Sigmoid colon (tissue), 6 donors: ENCODE measurements at regions not wholly inside any gene's neighbourhood (a gene's known extent, or its start where the extent isn't known, plus 50 kb on each side); places are given as distances from the start of the nearest gene placed in this dataset.
"Not testable (repeated sequence)": the region's sequence is repeated elsewhere in the genome, so short reads cannot be mapped to it uniquely, and the experiment has no call there.

Experiments
- DNase-seq: peaks from one replicate; pipeline ENCODE4 v3.0.0-alpha.2; 2019
- H3K27ac ChIP-seq, 4 donors: fragments of 200-600 bp; sonication (generic); one replicate each; pipeline ENCODE4 v1.5.1; 2016 to 2019; ENCODE audit warnings: mild to moderate bottlenecking in 1 of 4
- H3K27me3 ChIP-seq, 3 donors: fragments of 200-600 bp; sonication (generic); one replicate each; pipeline ENCODE4 v1.5.1; 2019; ENCODE audit warnings: mild to moderate bottlenecking in 1 of 3
- H3K36me3 ChIP-seq, 4 donors: fragments of 200-600 bp; sonication (generic); one replicate each; pipeline ENCODE4 v1.5.1; 2016 to 2019
- H3K4me1 ChIP-seq, 4 donors: fragments of 200-600 bp; sonication (generic); one replicate each; pipeline ENCODE4 v1.5.1; 2017 to 2019
- H3K4me3 ChIP-seq, 4 donors: fragments of 200-600 bp; sonication (generic); one replicate each; pipeline ENCODE4 v1.5.1; 2017 to 2019; ENCODE audit warnings: mild to moderate bottlenecking in 2 of 4, moderate library complexity in 1 of 4
- H3K9me3 ChIP-seq, 4 donors: fragments of 200-600 bp in 3 of 4; sonication (generic) in 3 of 4; one replicate each; pipeline versions ENCODE4 v1.5.1 to v1.6.1; 2013 to 2019
- CTCF ChIP-seq, 4 experiments: fragments of 450-650 bp in 3 of 4; fragments of 200-600 bp in 1 of 4; IDR thresholded peaks; one replicate each; pipeline ENCODE4 v1.5.1; 2016 to 2019; ENCODE audit warnings: antibody characterized with exemption in 4 of 4, mild to moderate bottlenecking in 3 of 4, moderate library complexity in 2 of 4
- EP300 ChIP-seq, 4 donors: sonication (generic); formaldehyde crosslinking; IDR thresholded peaks; one replicate each; pipeline ENCODE4 v1.6.1; 2017; ENCODE audit warnings: antibody characterized with exemption in 4 of 4
- POLR2A ChIP-seq, 2 donors: fragments of 450-650 bp; IDR thresholded peaks; one replicate each; pipeline ENCODE4 v1.6.1; 2016; ENCODE audit warnings: antibody characterized with exemption in 2 of 2, mild to moderate bottlenecking in 2 of 2, moderate library complexity in 2 of 2
- POLR2AphosphoS5 ChIP-seq, 4 donors: sonication (generic); formaldehyde crosslinking; IDR thresholded peaks; one replicate each; pipeline ENCODE4 v1.6.1; 2017; ENCODE audit warnings: antibody characterized with exemption in 4 of 4
- WGBS, 2 donors: extraction: QIAGEN DNeasy Blood & Tissue Kit; methylation state at CpG; one replicate each; pipeline ENCODE4 v1.1.7; 2013; 5-methylcytosine and 5-hydroxymethylcytosine counted together
- intact Hi-C: fragments of 100-400 bp; cut with DNase I; formaldehyde crosslinking; loops from one replicate; pipeline ENCODE4 v1.15.1; 2023
- donor health status: healthy with polysubstance abuse.
- donor health status: healthy.

GRCh38 chr1:181216591-181216994, 128.1 kb downstream of the IER5 start:
- H3K9me3 ChIP-seq = no peaks in the 10 kb centered on the region
- no peak for TF ChIP-seq POLR2A (IDR thresholded peaks at IDR 0.05)
- TF ChIP-seq EP300 (IDR thresholded peaks at IDR 0.05) = no peak
- TF ChIP-seq POLR2AphosphoS5 (IDR thresholded peaks at IDR 0.05) = no peak
- TF ChIP-seq CTCF (IDR thresholded peaks at IDR 0.05) = no peak
- no peak for DNase-seq
- no peaks in the 10 kb centered on the region for H3K4me1 ChIP-seq
- no peak overlapping the region for H3K4me3 ChIP-seq
- no peak overlapping the region for H3K27ac ChIP-seq
- no peaks in the 10 kb centered on the region for H3K36me3 ChIP-seq
- 27 to 35% methylated on average over 3 of the region's 3 CpGs for WGBS, 2 donors
- no peaks in the 10 kb centered on the region for H3K27me3 ChIP-seq
- intact Hi-C loops = no loop called here

- DNase-seq = no peak
- H3K4me3 ChIP-seq = no peak overlapping the region
- no peaks in the 10 kb centered on the region for H3K9me3 ChIP-seq
- no peak overlapping the region for H3K27ac ChIP-seq
- intact Hi-C loops = no loop called here
- H3K4me1 ChIP-seq = no peaks in the 10 kb centered on the region
- TF ChIP-seq CTCF (IDR thresholded peaks at IDR 0.05) = no peak
- TF ChIP-seq POLR2A (IDR thresholded peaks at IDR 0.05) = no peak
- TF ChIP-seq POLR2AphosphoS5 (IDR thresholded peaks at IDR 0.05) = no peak
- no peak for TF ChIP-seq EP300 (IDR thresholded peaks at IDR 0.05)
- no peaks in the 10 kb centered on the region for H3K27me3 ChIP-seq
- 79 to 86% methylated on average over 4 of the region's 4 CpGs for WGBS, 2 donors
- H3K36me3 ChIP-seq = no peaks in the 10 kb centered on the region
Measured at GRCh38 chr1:181219938-181220337, 131.4 kb downstream of the IER5 start.

DNA sequence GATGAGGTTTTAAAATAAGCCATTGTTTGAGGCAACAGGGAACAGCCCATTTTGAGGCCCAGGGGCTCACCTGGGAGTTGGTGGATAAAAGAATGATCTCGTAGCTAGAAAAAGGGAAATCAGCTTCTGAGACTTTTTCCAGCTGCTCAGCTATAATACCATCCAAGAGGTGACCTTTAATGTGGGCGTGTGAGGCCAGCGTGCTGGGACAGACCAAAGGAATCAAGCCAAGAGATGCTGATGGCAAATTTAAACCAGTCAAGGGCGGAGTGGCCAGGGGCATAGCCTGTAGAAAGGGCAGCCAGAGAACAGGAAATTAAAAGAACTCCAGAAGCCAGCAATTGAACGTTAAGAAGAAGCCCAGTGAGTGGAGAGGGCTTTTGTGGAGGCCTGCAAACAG, 132.6 kb downstream of the IER5 start:
- Histone ChIP-seq H3K4me3 (no peak overlapping the region), H3K9me3 (no peaks in the 10 kb centered on the region), H3K4me1 (no peaks in the 10 kb centered on the region), H3K27me3 (no peaks in the 10 kb centered on the region), H3K27ac (no peak overlapping the region), H3K36me3 (no peaks in the 10 kb centered on the region)
- DNase-seq = no peak
- no peak for TF ChIP-seq EP300 (IDR thresholded peaks at IDR 0.05)
- no peak for TF ChIP-seq POLR2AphosphoS5 (IDR thresholded peaks at IDR 0.05)
- intact Hi-C loops = no loop called here
- 30 to 50% methylated on average over 5 of the region's 5 CpGs for WGBS, 2 donors

GRCh38 chr1:181222972-181223505, 134.5 kb downstream of the IER5 start:
- intact Hi-C loops = no loop called here
- no peak for DNase-seq
- Histone ChIP-seq H3K27me3 (no peaks in the 10 kb centered on the region), H3K36me3 (no peaks in the 10 kb centered on the region), H3K27ac (no peak overlapping the region), H3K9me3 (no peaks in the 10 kb centered on the region), H3K4me3 (no peak overlapping the region), H3K4me1 (no peaks in the 10 kb centered on the region)
- TF ChIP-seq EP300 (IDR thresholded peaks at IDR 0.05) (no peak), CTCF (IDR thresholded peaks at IDR 0.05) (no peak), POLR2AphosphoS5 (IDR thresholded peaks at IDR 0.05) (no peak)
- WGBS, 2 donors = 78 to 85% methylated on average over 7 of the region's 7 CpGs

DNA sequence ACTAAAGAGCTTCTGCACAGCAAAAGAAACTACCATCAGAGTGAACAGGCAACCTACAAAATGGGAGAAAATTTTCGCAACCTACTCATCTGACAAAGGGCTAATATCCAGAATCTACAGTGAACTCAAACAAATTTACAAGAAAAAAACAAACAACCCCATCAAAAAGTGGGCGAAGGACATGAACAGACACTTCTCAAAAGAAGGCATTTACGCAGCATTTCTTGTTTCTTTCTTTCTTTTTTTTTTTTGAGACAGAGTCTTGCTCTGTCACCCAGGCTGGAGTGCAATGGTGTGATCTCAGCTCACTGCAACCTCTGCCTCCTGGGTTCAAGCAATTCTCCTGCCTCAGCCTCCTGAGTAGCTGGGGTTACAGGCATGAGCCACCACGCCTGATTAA, 138.2 kb downstream of the IER5 start:
- H3K27me3 ChIP-seq, H3K4me1 ChIP-seq, H3K4me3 ChIP-seq, H3K36me3 ChIP-seq, DNase-seq, intact Hi-C loops, H3K27ac ChIP-seq, H3K9me3 ChIP-seq: not testable (repeated sequence)
- 92 to 94% methylated on average over 3 of the region's 4 CpGs for WGBS, 2 donors

DNA sequence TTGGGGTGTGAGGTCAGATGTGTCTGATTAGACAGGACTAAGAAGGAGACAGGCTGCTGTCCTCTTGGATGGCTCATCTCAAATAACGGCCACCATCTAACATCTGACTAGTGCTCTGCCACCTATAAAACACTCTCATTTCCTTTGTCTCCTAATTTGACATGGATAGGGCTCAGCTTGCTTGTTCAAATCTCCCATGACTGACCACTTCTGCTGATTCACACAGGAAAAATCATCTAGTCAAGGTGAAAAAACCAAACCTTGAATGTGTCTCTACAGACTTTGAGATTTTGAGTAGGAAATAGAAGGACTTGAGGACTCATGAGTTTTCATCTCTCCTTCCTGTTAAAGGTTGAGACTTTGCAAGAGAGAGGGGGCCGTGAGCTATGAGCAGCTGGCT, 150.6 kb downstream of the IER5 start:
- no peak for DNase-seq
- Histone ChIP-seq H3K4me1 (no peaks in the 10 kb centered on the region), H3K9me3 (peaks cover 0 to 2% (median under 1%) of the 10 kb centered on the region in 4 donors), H3K27me3 (no peaks in the 10 kb centered on the region), H3K36me3 (no peaks in the 10 kb centered on the region), H3K4me3 (no peak overlapping the region), H3K27ac (no peak overlapping the region)
- no peak for TF ChIP-seq POLR2A (IDR thresholded peaks at IDR 0.05)
- no peak for TF ChIP-seq CTCF (IDR thresholded peaks at IDR 0.05)
- TF ChIP-seq EP300 (IDR thresholded peaks at IDR 0.05) = no peak
- no peak for TF ChIP-seq POLR2AphosphoS5 (IDR thresholded peaks at IDR 0.05)
- 45 to 66% methylated on average over 2 of the region's 2 CpGs for WGBS, 2 donors
- intact Hi-C loops = no loop called here

DNA sequence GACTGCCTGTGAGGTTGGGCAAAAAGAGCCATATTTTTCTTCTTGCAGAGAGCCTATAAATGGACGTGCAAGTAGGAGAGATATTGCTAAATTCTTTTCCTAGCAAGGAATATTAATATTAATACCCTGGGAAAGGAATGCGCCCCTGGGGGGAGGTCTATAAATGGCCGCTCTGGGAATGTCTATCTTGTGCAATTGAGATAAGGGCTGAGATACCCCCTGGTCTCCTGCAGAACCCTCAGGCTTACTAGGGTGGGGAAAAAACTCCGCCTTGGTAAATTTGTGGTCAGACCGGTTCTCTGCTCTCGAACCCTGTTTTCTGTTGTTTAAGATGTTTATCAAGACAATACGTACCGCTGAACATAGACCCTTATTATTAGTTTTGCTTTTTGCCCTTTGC, 157.8 kb downstream of the IER5 start:
- Histone ChIP-seq H3K4me1 (peaks cover 0 to 16% (median 3%) of the 10 kb centered on the region in 4 donors), H3K9me3 (peaks cover 0 to 12% (median 0%) of the 10 kb centered on the region in 4 donors)
- DNase-seq, H3K27me3 ChIP-seq, H3K27ac ChIP-seq, H3K36me3 ChIP-seq, intact Hi-C loops, H3K4me3 ChIP-seq: not testable (repeated sequence)
- 94 to 95% methylated on average over 8 of the region's 8 CpGs for WGBS, 2 donors

- Histone ChIP-seq H3K9me3 (peaks cover 0 to 10% (median 0%) of the 10 kb centered on the region in 4 donors), H3K4me1 (peaks cover 0 to 22% (median 3%) of the 10 kb centered on the region in 4 donors)
- H3K36me3 ChIP-seq, DNase-seq, H3K27ac ChIP-seq, H3K4me3 ChIP-seq, H3K27me3 ChIP-seq, intact Hi-C loops: not testable (repeated sequence)
- 59 to 68% methylated on average over 2 of the region's 2 CpGs for WGBS, 2 donors
Measured at GRCh38 chr1:181248361-181248760, 159.9 kb downstream of the IER5 start.
